ENCODE measurements at regions not wholly inside any gene's neighbourhood (a gene's known extent, or its start where the extent isn't known, plus 50 kb on each side); places are given as distances from the start of the nearest gene placed in this dataset.

DNA sequence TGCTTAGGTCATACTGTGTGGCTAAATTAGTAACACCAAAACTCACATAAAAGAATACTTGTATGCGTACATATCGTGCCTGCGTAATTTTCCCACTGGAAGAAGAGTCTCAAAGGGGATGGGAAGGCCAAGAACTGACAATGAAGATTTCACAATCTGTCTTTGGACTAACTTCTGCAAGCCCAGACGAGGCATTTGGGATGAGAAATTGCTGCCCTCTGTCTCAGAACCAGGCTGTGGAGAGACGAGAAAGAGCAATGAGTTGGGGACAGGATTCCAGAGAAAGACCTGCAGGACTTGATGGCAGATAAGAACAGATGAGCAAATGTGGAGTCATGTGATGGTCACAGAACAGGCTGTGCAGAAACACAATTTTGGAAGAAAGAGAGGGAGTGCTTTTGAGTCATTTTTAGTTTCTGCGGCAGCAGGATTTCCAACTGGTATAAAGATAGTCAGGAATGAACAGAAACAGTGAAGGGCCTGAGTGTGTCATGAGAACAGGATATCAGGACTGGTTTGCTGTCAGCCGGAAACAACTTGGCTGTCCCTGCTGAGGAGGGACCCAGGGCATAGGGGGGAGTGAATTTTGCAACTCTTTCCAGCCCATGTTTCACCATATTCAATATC lies 82.7 kb upstream of the CTSC start:
- TF ChIP-seq, protein P1, sequence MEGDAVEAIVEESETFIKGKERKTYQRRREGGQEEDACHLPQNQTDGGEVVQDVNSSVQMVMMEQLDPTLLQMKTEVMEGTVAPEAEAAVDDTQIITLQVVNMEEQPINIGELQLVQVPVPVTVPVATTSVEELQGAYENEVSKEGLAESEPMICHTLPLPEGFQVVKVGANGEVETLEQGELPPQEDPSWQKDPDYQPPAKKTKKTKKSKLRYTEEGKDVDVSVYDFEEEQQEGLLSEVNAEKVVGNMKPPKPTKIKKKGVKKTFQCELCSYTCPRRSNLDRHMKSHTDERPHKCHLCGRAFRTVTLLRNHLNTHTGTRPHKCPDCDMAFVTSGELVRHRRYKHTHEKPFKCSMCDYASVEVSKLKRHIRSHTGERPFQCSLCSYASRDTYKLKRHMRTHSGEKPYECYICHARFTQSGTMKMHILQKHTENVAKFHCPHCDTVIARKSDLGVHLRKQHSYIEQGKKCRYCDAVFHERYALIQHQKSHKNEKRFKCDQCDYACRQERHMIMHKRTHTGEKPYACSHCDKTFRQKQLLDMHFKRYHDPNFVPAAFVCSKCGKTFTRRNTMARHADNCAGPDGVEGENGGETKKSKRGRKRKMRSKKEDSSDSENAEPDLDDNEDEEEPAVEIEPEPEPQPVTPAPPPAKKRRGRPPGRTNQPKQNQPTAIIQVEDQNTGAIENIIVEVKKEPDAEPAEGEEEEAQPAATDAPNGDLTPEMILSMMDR (IDR thresholded peaks at IDR 0.05; ENCODE audit: control insufficient read depth, extremely low read depth, insufficient read depth): no peak
- no peak for DNase-seq (ENCODE audit: low read depth)
- no peak overlapping the region for H3K4me3 ChIP-seq (ENCODE audit: low read depth, low read length)

GRCh38 chr11:88418508-88418907 lies 81.0 kb upstream of the CTSC start:
- H3K4me3 ChIP-seq (ENCODE audit: low read depth, low read length): no peak overlapping the region
- DNase-seq (ENCODE audit: low read depth): no peak
- TF ChIP-seq, protein P1 (IDR thresholded peaks at IDR 0.05; ENCODE audit: control insufficient read depth, extremely low read depth, insufficient read depth): no peak

DNA sequence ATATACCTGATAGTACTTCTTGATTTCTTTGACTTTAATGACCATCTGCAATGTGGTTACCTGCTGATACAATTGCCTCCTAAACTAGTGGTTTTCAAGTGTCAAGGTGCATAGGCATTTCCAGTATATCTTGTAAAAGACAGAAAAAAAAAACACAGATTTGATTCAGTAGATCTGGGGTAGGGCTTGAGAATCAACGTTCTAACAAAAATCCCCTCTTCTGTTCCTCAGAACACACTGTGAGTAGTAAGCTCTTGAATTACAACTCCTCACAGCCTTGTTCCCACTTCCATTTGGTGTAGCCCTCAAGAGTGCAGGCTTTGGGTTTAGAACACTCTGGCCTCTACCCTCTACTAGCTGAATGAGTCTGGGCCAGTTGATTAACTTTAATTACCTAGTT lies 78.0 kb upstream of the CTSC start:
- no peak for DNase-seq (ENCODE audit: low read depth)
- TF ChIP-seq, protein P1 (IDR thresholded peaks at IDR 0.05; ENCODE audit: control insufficient read depth, extremely low read depth, insufficient read depth): no peak

DNA sequence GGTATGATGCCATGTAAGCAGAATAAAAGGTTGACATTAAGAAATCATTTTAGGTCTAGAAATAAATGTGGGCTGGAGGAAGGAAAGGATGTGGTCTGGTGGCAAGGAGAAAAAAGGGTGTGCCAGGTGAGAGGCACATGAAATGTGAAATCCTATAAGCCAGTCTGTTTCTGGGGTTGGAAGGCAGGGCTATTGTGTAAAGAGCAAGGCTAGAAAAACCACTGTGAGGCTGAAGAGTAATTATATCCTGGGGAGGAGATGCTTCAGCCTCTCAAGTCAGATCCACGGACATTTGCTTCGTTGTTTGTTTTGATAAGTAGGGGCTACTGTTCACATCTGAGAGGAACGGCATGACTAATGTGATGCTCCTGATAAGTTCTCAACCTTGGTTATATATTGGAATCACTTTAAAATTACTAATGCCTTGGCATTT lies 77.5 kb upstream of the CTSC start:
- DNase-seq (ENCODE audit: low read depth): no peak
- no peak overlapping the region for H3K4me3 ChIP-seq (ENCODE audit: low read depth, low read length)
- TF ChIP-seq, protein P1 (IDR thresholded peaks at IDR 0.05; ENCODE audit: control insufficient read depth, extremely low read depth, insufficient read depth): no peak

More for the DNA sequence above, 78.0 kb upstream of the CTSC start:
- H3K4me3 ChIP-seq (ENCODE audit: low read depth, low read length): no peak overlapping the region

- no peak for DNase-seq (ENCODE audit: low read depth)
- no peak overlapping the region for H3K4me3 ChIP-seq (ENCODE audit: low read depth, low read length)
- TF ChIP-seq, protein P1 (IDR thresholded peaks at IDR 0.05; ENCODE audit: control insufficient read depth, extremely low read depth, insufficient read depth): no peak
Measured at GRCh38 chr11:88414385-88414861, 76.9 kb upstream of the CTSC start.

- no peak overlapping the region for H3K4me3 ChIP-seq (ENCODE audit: low read depth, low read length)
- TF ChIP-seq, protein P1 (IDR thresholded peaks at IDR 0.05; ENCODE audit: control insufficient read depth, extremely low read depth, insufficient read depth): no peak
- DNase-seq (ENCODE audit: low read depth): no peak
Measured at GRCh38 chr11:88411265-88411664, 73.7 kb upstream of the CTSC start.

GRCh38 chr11:88410656-88411055 lies 73.1 kb upstream of the CTSC start:
- TF ChIP-seq, protein P1 (IDR thresholded peaks at IDR 0.05; ENCODE audit: control insufficient read depth, extremely low read depth, insufficient read depth): no peak
- H3K4me3 ChIP-seq (ENCODE audit: low read depth, low read length): no peak overlapping the region
- no peak for DNase-seq (ENCODE audit: low read depth)

Data from LNCaP clone FGC (cell line).